MM.1S (cell line): ENCODE measurements at regions not wholly inside any gene's neighbourhood (a gene's known extent, or its start where the extent isn't known, plus 50 kb on each side); places are given as distances from the start of the nearest gene placed in this dataset.

Experiments used
- DNase-seq: peaks from one replicate; pipeline ENCODE4 v3.0.0-alpha.2; 2015
- H2AFZ ChIP-seq: fragments of 300-600 bp; sonication (generic); 2 replicates; pipeline ENCODE4 v1.6.0; 2016; ENCODE audit warnings: antibody characterized with exemption, low read length
- H3F3A ChIP-seq: fragments of 300-600 bp; sonication (generic); 2 replicates; pipeline ENCODE4 v1.6.1; 2016; ENCODE audit warnings: mild to moderate bottlenecking, antibody characterized with exemption, low read length, moderate library complexity, mixed read lengths; ENCODE audit not compliant: insufficient read depth
- H3K27ac ChIP-seq: fragments of 300-600 bp; sonication (generic); 2 replicates; pipeline ENCODE4 v1.5.1; 2016; ENCODE audit warnings: mild to moderate bottlenecking, low read length
- H3K27me3 ChIP-seq: fragments of 300-600 bp; sonication (generic); replicated peaks from 2 replicates; pipeline ENCODE4 v1.6.0; 2016; ENCODE audit warnings: low read length; ENCODE audit not compliant: insufficient read depth
- H3K36me3 ChIP-seq: fragments of 300-600 bp; sonication (generic); replicated peaks from 2 replicates; pipeline ENCODE4 v1.6.1; 2016; ENCODE audit warnings: mild to moderate bottlenecking, low read length, mixed read lengths; ENCODE audit not compliant: insufficient read depth
- H3K4me1 ChIP-seq: fragments of 300-600 bp; sonication (generic); 2 replicates; pipeline ENCODE4 v1.6.1; 2016; ENCODE audit warnings: low read length, mixed read lengths
- H3K4me2 ChIP-seq: fragments of 300-600 bp; sonication (generic); 2 replicates; pipeline ENCODE4 v1.6.0; 2016; ENCODE audit warnings: low read depth, low read length
- H3K4me3 ChIP-seq: fragments of 300-600 bp; sonication (generic); 2 replicates; pipeline ENCODE4 v1.5.1; 2016; ENCODE audit warnings: low read length, mixed read lengths
- H3K79me2 ChIP-seq: fragments of 300-600 bp; sonication (generic); 2 replicates; pipeline ENCODE4 v1.6.1; 2016; ENCODE audit warnings: mixed run types, low read length, mixed read lengths
- H3K9ac ChIP-seq: fragments of 300-600 bp; sonication (generic); 2 replicates; pipeline ENCODE4 v1.6.1; 2016; ENCODE audit warnings: low read length, mixed read lengths
- H3K9me2 ChIP-seq: fragments of 300-600 bp; sonication (generic); replicated peaks from 2 replicates; pipeline ENCODE4 v1.6.1; 2016; ENCODE audit warnings: mild to moderate bottlenecking, low read length, mixed read lengths; ENCODE audit not compliant: insufficient read depth
- H3K9me3 ChIP-seq: fragments of 300-600 bp; sonication (generic); replicated peaks from 2 replicates; pipeline ENCODE4 v1.6.1; 2016; ENCODE audit warnings: mild to moderate bottlenecking, low read length, mixed read lengths; ENCODE audit not compliant: insufficient read depth
- H4K20me1 ChIP-seq: fragments of 300-600 bp; sonication (generic); 2 replicates; pipeline ENCODE4 v1.6.1; 2016; ENCODE audit warnings: mild to moderate bottlenecking, low read length, moderate library complexity, mixed read lengths; ENCODE audit not compliant: insufficient read depth
- EZH2 ChIP-seq: fragments of 300-600 bp; sonication (generic); optimal IDR thresholded peaks from 2 replicates; pipeline ENCODE3; 2017; ENCODE audit warnings: low read depth, mild to moderate bottlenecking, antibody characterized with exemption, low read length, mixed read lengths
- EZH2phosphoT487 ChIP-seq: fragments of 300-600 bp; sonication (generic); IDR thresholded peaks from 2 replicates; pipeline ENCODE4 v1.6.1; 2018; ENCODE audit warnings: antibody characterized with exemption, low read length
- TF ChIP-seq, protein P1 (sequence below): fragments of 300-600 bp; sonication (generic); IDR thresholded peaks from 2 replicates; pipeline ENCODE4 v1.5.1; 2016; ENCODE audit warnings: antibody characterized with exemption, low read length, mixed read lengths

DNA sequence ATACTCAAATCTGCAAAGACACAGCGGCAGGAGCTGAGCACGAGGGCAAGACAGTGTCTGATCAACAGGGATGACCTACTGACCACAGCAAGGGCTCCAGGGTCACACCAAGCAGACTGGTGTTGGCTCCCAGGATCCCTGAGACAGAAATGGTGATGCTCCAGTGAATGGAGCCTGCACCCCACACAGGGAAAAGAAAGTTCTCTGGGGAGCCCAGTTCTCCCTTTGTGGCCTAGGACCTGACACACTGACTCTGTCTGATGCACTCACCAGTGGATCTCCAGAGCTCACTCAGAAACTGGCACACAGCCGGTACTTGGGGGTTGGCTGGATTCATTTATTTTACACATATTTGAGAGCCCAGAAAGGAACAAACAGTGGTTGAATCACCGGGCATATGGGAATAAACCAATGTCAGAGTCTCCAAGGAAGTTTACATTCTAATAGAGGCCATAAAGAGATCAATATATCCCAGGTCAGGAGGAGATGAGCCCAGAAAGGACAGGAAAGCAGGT lies 215.6 kb upstream of the ARL4C start:
- Histone ChIP-seq H3F3A (no peaks in the 10 kb centered on the region), H3K4me3 (no peak overlapping the region), H2AFZ (no peak overlapping the region), H3K9ac (no peak overlapping the region), H3K4me1 (no peaks in the 10 kb centered on the region), H3K4me2 (no peak overlapping the region), H3K9me2 (no peaks in the 10 kb centered on the region), H4K20me1 (no peaks in the 10 kb centered on the region), H3K27ac (no peak overlapping the region), H3K36me3 (no peaks in the 10 kb centered on the region), H3K27me3 (no peaks in the 10 kb centered on the region), H3K9me3 (no peaks in the 10 kb centered on the region), H3K79me2 (no peaks in the 10 kb centered on the region)
- TF ChIP-seq EZH2phosphoT487 = no peak
- no peak for TF ChIP-seq EZH2
- TF ChIP-seq, protein P1, sequence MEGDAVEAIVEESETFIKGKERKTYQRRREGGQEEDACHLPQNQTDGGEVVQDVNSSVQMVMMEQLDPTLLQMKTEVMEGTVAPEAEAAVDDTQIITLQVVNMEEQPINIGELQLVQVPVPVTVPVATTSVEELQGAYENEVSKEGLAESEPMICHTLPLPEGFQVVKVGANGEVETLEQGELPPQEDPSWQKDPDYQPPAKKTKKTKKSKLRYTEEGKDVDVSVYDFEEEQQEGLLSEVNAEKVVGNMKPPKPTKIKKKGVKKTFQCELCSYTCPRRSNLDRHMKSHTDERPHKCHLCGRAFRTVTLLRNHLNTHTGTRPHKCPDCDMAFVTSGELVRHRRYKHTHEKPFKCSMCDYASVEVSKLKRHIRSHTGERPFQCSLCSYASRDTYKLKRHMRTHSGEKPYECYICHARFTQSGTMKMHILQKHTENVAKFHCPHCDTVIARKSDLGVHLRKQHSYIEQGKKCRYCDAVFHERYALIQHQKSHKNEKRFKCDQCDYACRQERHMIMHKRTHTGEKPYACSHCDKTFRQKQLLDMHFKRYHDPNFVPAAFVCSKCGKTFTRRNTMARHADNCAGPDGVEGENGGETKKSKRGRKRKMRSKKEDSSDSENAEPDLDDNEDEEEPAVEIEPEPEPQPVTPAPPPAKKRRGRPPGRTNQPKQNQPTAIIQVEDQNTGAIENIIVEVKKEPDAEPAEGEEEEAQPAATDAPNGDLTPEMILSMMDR = no peak
- DNase-seq = no peak

DNA sequence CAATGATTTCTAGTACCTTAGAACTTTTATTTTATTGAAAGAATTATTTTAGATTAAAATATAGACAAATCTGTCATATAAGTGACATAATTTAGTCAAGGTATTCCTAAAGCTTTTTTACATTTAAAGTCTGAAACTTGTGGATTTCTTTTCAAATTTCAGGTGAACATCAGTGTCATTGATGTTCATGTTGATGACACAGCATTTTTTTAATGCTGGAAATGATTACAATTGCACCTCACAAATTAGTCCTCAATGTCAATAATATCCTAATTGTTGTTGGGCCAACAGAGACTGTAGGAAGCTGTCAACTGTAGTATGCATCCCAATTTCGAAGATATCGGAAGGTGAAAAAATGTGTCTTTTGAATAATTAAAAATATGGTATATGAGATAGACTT lies 214.4 kb upstream of the ARL4C start:
- Histone ChIP-seq H3K9ac (no peak overlapping the region), H3K4me2 (no peak overlapping the region), H3K4me3 (no peak overlapping the region), H3K9me2 (no peaks in the 10 kb centered on the region), H3K27ac (no peak overlapping the region), H3K79me2 (no peaks in the 10 kb centered on the region), H4K20me1 (no peaks in the 10 kb centered on the region), H3K4me1 (no peaks in the 10 kb centered on the region), H3F3A (no peaks in the 10 kb centered on the region), H3K36me3 (no peaks in the 10 kb centered on the region), H3K9me3 (no peaks in the 10 kb centered on the region), H2AFZ (no peak overlapping the region), H3K27me3 (no peaks in the 10 kb centered on the region)
- TF ChIP-seq EZH2 = no peak
- TF ChIP-seq, protein P1 = no peak
- no peak for TF ChIP-seq EZH2phosphoT487
- no peak for DNase-seq

DNA sequence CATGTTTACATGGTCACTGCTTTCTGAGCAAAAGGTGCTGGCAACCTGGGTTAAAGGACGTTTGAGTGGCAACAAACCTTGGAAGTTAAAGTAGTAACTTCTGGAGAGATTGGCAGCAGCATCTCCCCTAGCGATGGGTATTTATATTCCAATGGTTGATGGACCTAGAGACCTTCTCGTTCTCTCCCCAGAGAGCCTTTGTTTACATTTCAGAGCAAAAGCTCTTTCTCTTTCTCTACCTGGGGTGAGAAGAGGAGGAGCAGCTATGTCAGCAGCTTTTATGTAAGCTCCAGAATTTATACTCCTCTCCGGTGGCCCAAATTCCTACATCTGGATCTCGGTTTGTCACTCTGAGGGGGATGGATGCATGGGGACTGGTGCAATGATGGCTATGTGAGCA lies 213.7 kb upstream of the ARL4C start:
- TF ChIP-seq EZH2 = no peak
- no peak for TF ChIP-seq EZH2phosphoT487
- TF ChIP-seq, protein P1 = no peak

More for the DNA sequence above, 213.7 kb upstream of the ARL4C start:
- H3K27ac ChIP-seq = no peak overlapping the region
- no peaks in the 10 kb centered on the region for H3F3A ChIP-seq
- no peak overlapping the region for H3K9ac ChIP-seq
- no peak overlapping the region for H3K4me3 ChIP-seq
- no peaks in the 10 kb centered on the region for H3K36me3 ChIP-seq
- no peaks in the 10 kb centered on the region for H3K4me1 ChIP-seq
- H3K9me3 ChIP-seq = no peaks in the 10 kb centered on the region
- H3K4me2 ChIP-seq = no peak overlapping the region
- no peaks in the 10 kb centered on the region for H4K20me1 ChIP-seq
- H2AFZ ChIP-seq = no peak overlapping the region
- DNase-seq = no peak
- H3K79me2 ChIP-seq = no peaks in the 10 kb centered on the region
- H3K27me3 ChIP-seq = no peaks in the 10 kb centered on the region
- no peaks in the 10 kb centered on the region for H3K9me2 ChIP-seq
